ENCODE measurements at regions not wholly inside any gene's neighbourhood (a gene's known extent, or its start where the extent isn't known, plus 50 kb on each side); places are given as distances from the start of the nearest gene placed in this dataset.

GRCh38 chr2:38509947-38510326, 92.8 kb downstream of the HNRNPLL start:
- CTCF ChIA-PET = interaction anchor here (1.2 to 3.8 kb wide), 6 partner anchors 12 to 199 kb away, joined by 3 to 166 read pairs (median 12); partner anchors contain the start of gene ATL2
- H3K27ac Mint-ChIP-seq = no peak overlapping the region
- POLR2A ChIA-PET = interaction anchor here (0.6 kb wide), 1 partner anchor 1238 kb away, joined by 5 read pairs; no protein-coding TSS in a partner anchor
- peaks cover 5% of the 10 kb centered on the region for H3K4me1 Mint-ChIP-seq (ENCODE audit: low read depth)
- H3K27me3 Mint-ChIP-seq (ENCODE audit: low read depth) = peaks cover 6% of the 10 kb centered on the region
- H3K9me3 Mint-ChIP-seq (ENCODE audit: insufficient read depth) = no peaks in the 10 kb centered on the region
- no peak overlapping the region for H3K4me3 Mint-ChIP-seq
- no peaks in the 10 kb centered on the region for H3K36me3 Mint-ChIP-seq (ENCODE audit: low read depth)
- DNase-seq = no peak
- ATAC-seq = no peak

DNA sequence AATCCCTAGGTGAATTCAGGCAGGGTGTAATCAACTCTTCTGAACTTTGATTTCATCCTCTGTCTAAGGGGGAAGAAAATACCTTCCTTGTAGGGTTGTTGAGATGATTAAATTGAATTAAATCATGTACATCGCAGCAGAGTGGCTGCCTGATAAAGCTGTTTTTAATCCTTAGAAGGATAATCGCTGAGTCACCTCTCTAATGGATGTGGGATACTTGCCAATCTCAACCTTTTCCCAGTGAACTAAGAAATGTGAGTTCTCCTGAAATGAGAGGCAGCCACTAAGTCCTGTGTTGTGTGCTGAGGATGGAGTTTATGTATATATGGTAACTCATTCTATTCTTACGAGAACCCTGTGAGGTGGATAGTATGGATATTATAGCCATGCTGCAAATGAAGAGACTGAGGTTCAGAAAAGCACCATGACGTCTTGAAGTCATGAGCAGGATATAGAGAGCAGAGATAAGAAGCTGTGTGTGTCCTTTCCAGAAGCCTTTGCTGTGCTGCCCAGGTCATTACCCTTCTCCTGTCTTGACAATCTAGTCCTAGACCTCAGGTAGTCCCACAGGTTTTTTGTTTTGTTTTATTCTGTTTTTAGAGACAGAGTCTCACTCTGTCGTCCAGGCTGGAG, 93.3 kb downstream of the HNRNPLL start:
- ATAC-seq = no peak
- no peak for DNase-seq
- Mint-ChIP-seq H3K36me3 (ENCODE audit: low read depth) (no peaks in the 10 kb centered on the region), H3K27me3 (ENCODE audit: low read depth) (peaks cover 8% of the 10 kb centered on the region), H3K4me3 (no peak overlapping the region), H3K4me1 (ENCODE audit: low read depth) (peaks cover 5% of the 10 kb centered on the region), H3K27ac (no peak overlapping the region), H3K9me3 (ENCODE audit: insufficient read depth) (no peaks in the 10 kb centered on the region)
- ChIA-PET POLR2A (interaction anchor here (0.6 kb wide), 1 partner anchor 1237 kb away, joined by 5 read pairs; no protein-coding TSS in a partner anchor), CTCF (interaction anchor here (0.7 to 3.8 kb wide), 13 partner anchors 10 to 235 kb away, joined by 3 to 166 read pairs (median 4); partner anchors contain the start of gene ATL2)

DNA sequence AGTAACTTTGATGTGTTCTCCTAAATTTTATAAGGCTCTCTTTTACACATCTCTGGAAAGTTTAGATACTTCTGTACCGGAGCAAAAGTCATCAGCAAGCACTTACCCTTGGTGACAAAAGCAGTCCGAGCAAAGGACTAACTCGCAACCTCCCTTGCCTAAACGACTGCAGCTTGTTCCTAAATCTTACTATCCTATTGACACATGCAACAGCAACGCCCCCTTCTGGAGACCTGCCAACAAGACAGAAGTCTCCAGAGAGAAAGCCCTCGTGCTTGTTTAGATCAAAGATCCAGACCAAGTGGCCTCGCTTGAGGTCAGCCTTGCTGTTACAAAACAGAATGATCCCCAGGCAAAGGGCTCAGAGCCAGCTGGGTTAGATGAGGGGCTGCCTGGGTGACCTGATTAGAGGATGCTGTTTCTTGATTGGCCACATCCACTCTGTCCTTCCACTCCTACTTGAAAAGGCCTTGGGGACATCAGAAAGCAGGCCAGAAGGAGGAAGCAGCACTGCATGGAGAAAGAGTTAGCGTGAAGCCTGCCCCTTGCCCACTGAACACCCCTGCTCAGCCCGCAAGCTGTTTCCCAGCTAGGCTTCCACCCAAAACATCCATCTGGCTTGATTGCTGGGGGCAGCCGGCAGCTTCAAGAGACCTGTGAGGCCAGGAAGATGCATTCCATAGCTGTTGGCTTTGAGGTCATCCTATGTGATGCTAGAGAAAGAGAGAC, 94.3 kb downstream of the HNRNPLL start:
- ATAC-seq = peak; percentile 87
- ChIA-PET CTCF (interaction anchor here (0.6 to 3.8 kb wide), 71 partner anchors 10 to 1118 kb away, joined by 3 to 166 read pairs (median 4); partner anchors contain the start of genes ATL2 and CYP1B1), POLR2A (no interaction called here)
- Mint-ChIP-seq H3K9me3 (ENCODE audit: insufficient read depth) (no peaks in the 10 kb centered on the region), H3K27me3 (ENCODE audit: low read depth) (peaks cover 12% of the 10 kb centered on the region), H3K36me3 (ENCODE audit: low read depth) (no peaks in the 10 kb centered on the region), H3K4me3 (no peak overlapping the region), H3K27ac (no peak overlapping the region), H3K4me1 (ENCODE audit: low read depth) (peaks cover 6% of the 10 kb centered on the region)
- peak; percentile 88 for DNase-seq

DNA sequence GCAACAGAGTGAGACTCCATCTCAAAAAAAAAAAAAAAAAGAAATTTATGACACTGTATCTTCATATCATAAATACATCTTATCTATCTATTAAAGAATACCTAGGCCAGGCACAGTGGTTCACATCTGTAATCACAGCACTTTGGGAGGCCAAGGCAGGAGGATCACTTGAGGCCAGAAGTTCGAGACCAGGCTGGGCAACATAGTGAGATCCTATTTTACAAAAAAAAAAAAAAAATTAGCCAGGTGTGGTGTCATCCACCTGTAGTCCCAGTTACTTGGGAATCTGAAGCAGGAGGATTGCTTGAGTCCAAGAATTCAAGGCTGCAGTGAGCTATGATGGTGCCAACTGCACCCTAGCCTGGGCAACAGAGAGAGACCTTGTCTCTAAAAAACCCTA, 95.0 kb downstream of the HNRNPLL start:
- H3K4me1 Mint-ChIP-seq (ENCODE audit: low read depth) = peaks cover 7% of the 10 kb centered on the region
- no peak overlapping the region for H3K4me3 Mint-ChIP-seq
- H3K27ac Mint-ChIP-seq = no peak overlapping the region
- POLR2A ChIA-PET = no interaction called here
- ATAC-seq (no peak), DNase-seq (no peak)
- H3K9me3 Mint-ChIP-seq (ENCODE audit: insufficient read depth) = no peaks in the 10 kb centered on the region
- CTCF ChIA-PET = interaction anchor here (0.6 to 3.8 kb wide), 70 partner anchors 10 to 1117 kb away, joined by 3 to 166 read pairs (median 4); partner anchors contain the start of genes ATL2 and CYP1B1
- H3K36me3 Mint-ChIP-seq (ENCODE audit: low read depth) = no peaks in the 10 kb centered on the region
- H3K27me3 Mint-ChIP-seq (ENCODE audit: low read depth) = peaks cover 13% of the 10 kb centered on the region

- ATAC-seq = no peak
- POLR2A ChIA-PET = no interaction called here
- Mint-ChIP-seq H3K4me1 (ENCODE audit: low read depth) (peaks cover 7% of the 10 kb centered on the region), H3K27me3 (ENCODE audit: low read depth) (peaks cover 18% of the 10 kb centered on the region), H3K4me3 (no peak overlapping the region), H3K36me3 (ENCODE audit: low read depth) (peaks cover 2% of the 10 kb centered on the region), H3K9me3 (ENCODE audit: insufficient read depth) (peaks cover 5% of the 10 kb centered on the region), H3K27ac (no peak overlapping the region)
- CTCF ChIA-PET = interaction anchor here (1.0 to 1.9 kb wide), 3 partner anchors 189 to 524 kb away, joined by 3 to 7 read pairs (median 3); no protein-coding TSS in a partner anchor
- no peak for DNase-seq
Observed at GRCh38 chr2:38505779-38506178, 96.9 kb downstream of the HNRNPLL start.

DNA sequence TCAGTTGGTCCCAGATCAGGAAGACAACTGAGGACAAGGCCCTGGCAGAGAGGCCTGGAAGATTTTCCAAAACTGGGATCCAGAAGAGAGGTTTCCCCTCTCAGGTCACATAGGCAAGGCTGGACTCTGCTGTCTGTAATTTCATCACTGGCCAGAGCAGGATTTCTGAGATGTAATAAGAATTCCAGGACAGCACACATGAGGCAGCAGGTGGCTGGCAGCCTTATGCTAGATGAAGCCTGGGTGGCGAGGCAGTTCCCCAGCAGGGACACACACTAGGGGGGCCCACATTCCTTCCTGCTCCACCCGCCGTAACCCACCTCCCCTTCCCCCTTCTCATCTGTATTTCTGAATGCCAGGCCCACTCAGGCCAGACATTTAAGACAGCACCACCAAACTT, 98.6 kb downstream of the HNRNPLL start:
- Mint-ChIP-seq H3K27ac (no peak overlapping the region), H3K4me1 (ENCODE audit: low read depth) (peaks cover 7% of the 10 kb centered on the region), H3K27me3 (ENCODE audit: low read depth) (peaks cover 16% of the 10 kb centered on the region), H3K9me3 (ENCODE audit: insufficient read depth) (peaks cover 5% of the 10 kb centered on the region), H3K4me3 (no peak overlapping the region), H3K36me3 (ENCODE audit: low read depth) (peaks cover 2% of the 10 kb centered on the region)
- ChIA-PET CTCF (no interaction called here), POLR2A (no interaction called here)
- DNase-seq (no peak), ATAC-seq (no peak)

GRCh38 chr2:38502107-38502506, 100.6 kb downstream of the HNRNPLL start:
- ATAC-seq (no peak), DNase-seq (no peak)
- Mint-ChIP-seq H3K27ac (no peak overlapping the region), H3K9me3 (ENCODE audit: insufficient read depth) (peaks cover 5% of the 10 kb centered on the region), H3K36me3 (ENCODE audit: low read depth) (peaks cover 2% of the 10 kb centered on the region), H3K4me3 (no peak overlapping the region), H3K27me3 (ENCODE audit: low read depth) (peaks cover 16% of the 10 kb centered on the region), H3K4me1 (ENCODE audit: low read depth) (peaks cover 11% of the 10 kb centered on the region)
- POLR2A ChIA-PET = no interaction called here
- CTCF ChIA-PET = no interaction called here

DNA sequence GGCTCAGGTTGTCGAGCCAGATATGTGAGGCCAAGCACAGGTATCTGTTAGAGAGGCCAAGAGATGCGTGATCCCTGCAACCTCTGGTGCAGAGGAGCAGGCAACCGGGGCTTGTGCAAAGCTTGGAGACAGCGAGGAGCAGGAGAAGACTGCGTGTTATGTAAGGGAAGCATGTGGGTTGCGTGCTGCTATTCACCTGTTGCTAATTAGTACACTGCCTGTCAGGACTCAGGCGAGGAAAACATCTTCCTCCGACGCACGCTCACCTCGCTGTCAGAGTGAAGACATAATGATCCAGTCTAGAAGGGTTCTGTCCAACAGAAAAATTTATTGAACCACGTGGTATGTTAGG, 102.5 kb downstream of the HNRNPLL start:
- Mint-ChIP-seq H3K4me1 (ENCODE audit: low read depth) (peaks cover 11% of the 10 kb centered on the region), H3K36me3 (ENCODE audit: low read depth) (peaks cover 2% of the 10 kb centered on the region), H3K27ac (no peak overlapping the region), H3K9me3 (ENCODE audit: insufficient read depth) (peaks cover 5% of the 10 kb centered on the region), H3K4me3 (no peak overlapping the region), H3K27me3 (ENCODE audit: low read depth) (peaks cover 13% of the 10 kb centered on the region)
- POLR2A ChIA-PET = no interaction called here
- CTCF ChIA-PET = interaction anchor here (4.5 kb wide), 1 partner anchor 8 kb away, joined by 21 read pairs; no protein-coding TSS in a partner anchor
- DNase-seq (no peak), ATAC-seq (no peak)

- H3K9me3 Mint-ChIP-seq (ENCODE audit: insufficient read depth) = peaks cover 5% of the 10 kb centered on the region
- POLR2A ChIA-PET = no interaction called here
- H3K27me3 Mint-ChIP-seq (ENCODE audit: low read depth) = peaks cover 13% of the 10 kb centered on the region
- peaks cover 2% of the 10 kb centered on the region for H3K36me3 Mint-ChIP-seq (ENCODE audit: low read depth)
- H3K4me1 Mint-ChIP-seq (ENCODE audit: low read depth) = peaks cover 11% of the 10 kb centered on the region
- ATAC-seq (no peak), DNase-seq (no peak)
- CTCF ChIA-PET = interaction anchor here (4.5 kb wide), 1 partner anchor 9 kb away, joined by 21 read pairs; no protein-coding TSS in a partner anchor
- no peak overlapping the region for H3K27ac Mint-ChIP-seq
- no peak overlapping the region for H3K4me3 Mint-ChIP-seq
Observed at GRCh38 chr2:38499548-38500282, 103.0 kb downstream of the HNRNPLL start.

DNA sequence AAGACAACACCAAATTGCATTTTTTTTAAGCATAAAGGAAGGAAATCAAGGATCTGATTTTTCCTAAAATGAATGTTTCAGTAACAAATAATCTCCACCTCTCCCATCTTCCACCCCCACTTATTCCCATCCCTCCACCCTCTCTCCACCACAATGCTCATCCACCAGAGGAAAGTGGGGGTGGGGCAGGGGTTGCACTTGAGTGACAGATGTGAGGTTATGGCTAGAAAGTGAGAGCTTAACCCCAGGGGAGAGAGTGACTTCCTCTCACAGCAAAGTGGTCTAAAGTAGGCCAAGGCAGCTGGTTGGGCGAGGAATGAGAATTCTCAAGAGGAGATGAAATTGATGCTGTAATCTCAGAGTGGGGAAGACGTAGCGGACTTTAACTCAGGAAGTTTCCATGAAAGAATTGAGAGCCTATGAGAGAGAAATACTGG, 104.7 kb downstream of the HNRNPLL start:
- H3K27ac Mint-ChIP-seq = no peak overlapping the region

GRCh38 chr2:38497670-38498037, 105.1 kb downstream of the HNRNPLL start:
- H3K27ac Mint-ChIP-seq = no peak overlapping the region
- no peak overlapping the region for H3K4me3 Mint-ChIP-seq
- peaks cover 5% of the 10 kb centered on the region for H3K9me3 Mint-ChIP-seq (ENCODE audit: insufficient read depth)
- CTCF ChIA-PET = interaction anchor here (0.9 to 4.5 kb wide), 2 partner anchors 11 to 27 kb away, joined by 3 to 21 read pairs; no protein-coding TSS in a partner anchor
- peaks cover 8% of the 10 kb centered on the region for H3K4me1 Mint-ChIP-seq (ENCODE audit: low read depth)
- DNase-seq (no peak), ATAC-seq (no peak)
- POLR2A ChIA-PET = interaction anchor here (0.6 kb wide), 1 partner anchor 78 kb away, joined by 4 read pairs; no protein-coding TSS in a partner anchor
- peaks cover 6% of the 10 kb centered on the region for H3K27me3 Mint-ChIP-seq (ENCODE audit: low read depth)
- peaks cover 2% of the 10 kb centered on the region for H3K36me3 Mint-ChIP-seq (ENCODE audit: low read depth)

More for the DNA sequence above, 104.7 kb downstream of the HNRNPLL start:
- POLR2A ChIA-PET = interaction anchor here (0.6 kb wide), 1 partner anchor 77 kb away, joined by 4 read pairs; no protein-coding TSS in a partner anchor
- CTCF ChIA-PET = interaction anchor here (0.9 to 4.5 kb wide), 2 partner anchors 11 to 27 kb away, joined by 3 to 21 read pairs; no protein-coding TSS in a partner anchor
- Mint-ChIP-seq H3K36me3 (ENCODE audit: low read depth) (peaks cover 2% of the 10 kb centered on the region), H3K4me3 (no peak overlapping the region), H3K27me3 (ENCODE audit: low read depth) (peaks cover 6% of the 10 kb centered on the region), H3K9me3 (ENCODE audit: insufficient read depth) (peaks cover 5% of the 10 kb centered on the region), H3K4me1 (ENCODE audit: low read depth) (peaks cover 8% of the 10 kb centered on the region)
- ATAC-seq (no peak), DNase-seq (peak; percentile 23)

Data from activated CD8-positive, alpha-beta T cell treated with anti-CD3 and anti-CD28 coated beads, Interleukin-2, amount 10 ng/mL, durations not matched to agents 7 days and 5 days (primary cell).